Gastrocnemius medialis (tissue), 4 donors: ENCODE measurements at regions not wholly inside any gene's neighbourhood (a gene's known extent, or its start where the extent isn't known, plus 50 kb on each side); places are given as distances from the start of the nearest gene placed in this dataset.

Experiments used
- POLR2A ChIP-seq, 2 donors: fragments of 450-650 bp; IDR thresholded peaks; one replicate each; pipeline ENCODE4 v1.6.1; 2017; ENCODE audit warnings: antibody characterized with exemption in 2 of 2, mild to moderate bottlenecking in 2 of 2, moderate library complexity in 2 of 2
- TF ChIP-seq, protein P1 (sequence below), 5 experiments: fragments of 450-650 bp in 3 of 5; fragments of 200-600 bp in 2 of 5; sonication (generic) in 2 of 5; IDR thresholded peaks in 4 of 5; conservative IDR thresholded peaks in 1 of 5; 1 replicate in 4 of 5; 2 replicates in 1 of 5; pipeline ENCODE4 v1.5.1; 2016 to 2019; ENCODE audit warnings: antibody characterized with exemption in 5 of 5, mild to moderate bottlenecking in 3 of 5, moderate library complexity in 3 of 5

DNA sequence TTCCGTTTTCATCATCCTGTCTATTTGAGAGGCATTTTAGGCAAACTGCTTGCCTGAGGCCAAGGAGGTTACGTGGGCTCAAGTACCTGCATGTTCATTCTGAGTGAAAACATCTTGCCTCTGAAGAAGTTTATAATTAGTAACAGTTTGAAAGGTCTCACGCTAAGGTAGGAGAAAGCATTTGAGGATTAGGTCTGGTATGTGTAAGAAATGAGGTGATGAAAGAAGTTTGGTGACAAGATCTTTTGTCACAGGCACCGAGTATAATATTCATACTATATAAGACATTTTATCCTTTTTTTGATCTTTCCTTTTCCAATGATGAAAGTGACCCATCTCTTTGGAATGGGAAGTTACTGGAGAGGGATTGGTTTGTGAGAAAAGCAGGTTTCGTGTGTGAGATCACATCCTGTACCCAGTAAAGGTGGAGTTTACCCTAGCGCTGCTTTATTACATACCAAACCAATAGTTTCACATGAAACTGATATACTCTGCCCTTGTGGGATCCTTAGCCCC, 98.7 kb upstream of the PDC start:
- TF ChIP-seq, protein P1, sequence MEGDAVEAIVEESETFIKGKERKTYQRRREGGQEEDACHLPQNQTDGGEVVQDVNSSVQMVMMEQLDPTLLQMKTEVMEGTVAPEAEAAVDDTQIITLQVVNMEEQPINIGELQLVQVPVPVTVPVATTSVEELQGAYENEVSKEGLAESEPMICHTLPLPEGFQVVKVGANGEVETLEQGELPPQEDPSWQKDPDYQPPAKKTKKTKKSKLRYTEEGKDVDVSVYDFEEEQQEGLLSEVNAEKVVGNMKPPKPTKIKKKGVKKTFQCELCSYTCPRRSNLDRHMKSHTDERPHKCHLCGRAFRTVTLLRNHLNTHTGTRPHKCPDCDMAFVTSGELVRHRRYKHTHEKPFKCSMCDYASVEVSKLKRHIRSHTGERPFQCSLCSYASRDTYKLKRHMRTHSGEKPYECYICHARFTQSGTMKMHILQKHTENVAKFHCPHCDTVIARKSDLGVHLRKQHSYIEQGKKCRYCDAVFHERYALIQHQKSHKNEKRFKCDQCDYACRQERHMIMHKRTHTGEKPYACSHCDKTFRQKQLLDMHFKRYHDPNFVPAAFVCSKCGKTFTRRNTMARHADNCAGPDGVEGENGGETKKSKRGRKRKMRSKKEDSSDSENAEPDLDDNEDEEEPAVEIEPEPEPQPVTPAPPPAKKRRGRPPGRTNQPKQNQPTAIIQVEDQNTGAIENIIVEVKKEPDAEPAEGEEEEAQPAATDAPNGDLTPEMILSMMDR (IDR thresholded peaks at IDR 0.05 in 4 of 5, conservative IDR thresholded peaks at IDR 0.05 in 1 of 5): no peak
- TF ChIP-seq POLR2A (IDR thresholded peaks at IDR 0.05): no peak
